Liver (tissue), 8 donors: ENCODE measurements at regions not wholly inside any gene's neighbourhood (a gene's known extent, or its start where the extent isn't known, plus 50 kb on each side); places are given as distances from the start of the nearest gene placed in this dataset.

Experiments used
- DNase-seq: peaks from one replicate; pipeline ENCODE4 v3.0.0-alpha.2; 2017; ENCODE audit warnings: low spot score
- H3K27ac ChIP-seq, 2 donors: one replicate each; pipeline ENCODE4 v1.7.0; 2013; ENCODE audit warnings: inconsistent platforms in 2 of 2, low read length in 2 of 2, control low read depth in 1 of 2, low read depth in 1 of 2, mild to moderate bottlenecking in 1 of 2
- H3K27me3 ChIP-seq, 4 donors: one replicate each; pipeline versions ENCODE4 v1.6.1 to v1.7.0; 2013; ENCODE audit warnings: low read length in 3 of 4, inconsistent platforms in 1 of 4, mild to moderate bottlenecking in 1 of 4, moderate library complexity in 1 of 4; ENCODE audit not compliant: control insufficient read depth in 4 of 4, insufficient read depth in 4 of 4
- H3K36me3 ChIP-seq, 4 donors: one replicate each; pipeline versions ENCODE4 v1.6.1 to v1.7.0; 2013; ENCODE audit warnings: low read length in 3 of 4, mild to moderate bottlenecking in 3 of 4, low read depth in 1 of 4, moderate library complexity in 1 of 4; ENCODE audit not compliant: control insufficient read depth in 4 of 4, insufficient read depth in 3 of 4
- H3K4me1 ChIP-seq, 4 donors: one replicate each; pipeline versions ENCODE4 v1.6.1 to v1.7.0; 2013; ENCODE audit warnings: low read length in 3 of 4, mild to moderate bottlenecking in 3 of 4, moderate library complexity in 1 of 4; ENCODE audit not compliant: control insufficient read depth in 4 of 4, insufficient read depth in 4 of 4
- H3K4me3 ChIP-seq, 3 donors: one replicate each; pipeline versions ENCODE4 v1.6.1 to v1.7.0; 2013; ENCODE audit warnings: low read length in 3 of 3, control low read depth in 1 of 3, low read depth in 1 of 3, mild to moderate bottlenecking in 1 of 3
- H3K9ac ChIP-seq, 2 donors: one replicate each; pipeline ENCODE4 v1.7.0; 2013; ENCODE audit warnings: low read length in 2 of 2, mild to moderate bottlenecking in 2 of 2, moderate library complexity in 2 of 2, control low read depth in 1 of 2, low read depth in 1 of 2
- H3K9me3 ChIP-seq, 4 donors: one replicate each; pipeline versions ENCODE4 v1.6.1 to v1.7.0; 2013; ENCODE audit warnings: low read length in 3 of 4; ENCODE audit not compliant: control insufficient read depth in 4 of 4
- EGR1 ChIP-seq, 2 donors: IDR thresholded peaks; 2 replicates each; pipeline ENCODE4 v1.6.1; 2016 to 2018; ENCODE audit warnings: antibody characterized with exemption in 2 of 2, low read depth in 2 of 2
- FOXA1 ChIP-seq: IDR thresholded peaks from 2 replicates; pipeline ENCODE4 v1.6.1; 2016; ENCODE audit warnings: antibody characterized with exemption
- FOXA2 ChIP-seq: IDR thresholded peaks from 2 replicates; pipeline ENCODE4 v1.6.1; 2016; ENCODE audit warnings: antibody characterized with exemption
- GABPA ChIP-seq, 2 donors: IDR thresholded peaks in 1 of 2; conservative IDR thresholded peaks in 1 of 2; 2 replicates each; pipeline ENCODE4 v1.6.1; 2016; ENCODE audit warnings: antibody characterized with exemption in 2 of 2, mild to moderate bottlenecking in 1 of 2, moderate library complexity in 1 of 2
- HNF4A ChIP-seq, 2 donors: conservative IDR thresholded peaks; 2 replicates each; pipeline ENCODE4 v1.6.1; 2016; ENCODE audit warnings: antibody characterized with exemption in 2 of 2, mild to moderate bottlenecking in 2 of 2
- HNF4G ChIP-seq: IDR thresholded peaks from 2 replicates; pipeline ENCODE4 v1.6.1; 2016; ENCODE audit warnings: antibody characterized with exemption
- JUND ChIP-seq, 2 donors: IDR thresholded peaks; 2 replicates each; pipeline ENCODE4 v1.6.1; 2016; ENCODE audit warnings: antibody characterized with exemption in 2 of 2
- NR2F2 ChIP-seq: IDR thresholded peaks from 2 replicates; pipeline ENCODE4 v1.6.1; 2016; ENCODE audit warnings: antibody characterized with exemption
- RAD21 ChIP-seq, 2 donors: IDR thresholded peaks; 2 replicates each; pipeline ENCODE4 v1.6.1; 2016; ENCODE audit warnings: antibody characterized with exemption in 2 of 2, mild to moderate bottlenecking in 2 of 2
- RXRA ChIP-seq, 2 donors: IDR thresholded peaks; 2 replicates each; pipeline ENCODE4 v1.6.1; 2017 to 2018; ENCODE audit warnings: antibody characterized with exemption in 2 of 2, mild to moderate bottlenecking in 1 of 2
- SP1 ChIP-seq: IDR thresholded peaks from 2 replicates; pipeline ENCODE4 v1.6.1; 2018; ENCODE audit warnings: antibody characterized with exemption, mild to moderate bottlenecking
- TAF1 ChIP-seq: conservative IDR thresholded peaks from 2 replicates; pipeline ENCODE4 v1.6.1; 2016; ENCODE audit warnings: antibody characterized with exemption, mild to moderate bottlenecking
- YY1 ChIP-seq: IDR thresholded peaks from 2 replicates; pipeline ENCODE4 v1.6.1; 2016; ENCODE audit warnings: antibody characterized with exemption, mild to moderate bottlenecking
- WGBS: extraction: QIAGEN DNeasy Blood & Tissue Kit; methylation state at CpG from one replicate; pipeline ENCODE4 v1.1.7; 2013; 5-methylcytosine and 5-hydroxymethylcytosine counted together
- TF ChIP-seq, protein P1 (sequence below): IDR thresholded peaks from 2 replicates; pipeline ENCODE4 v1.6.1; 2016; ENCODE audit warnings: antibody characterized with exemption
- TF ChIP-seq, protein P2 (sequence below): fragments of 150-350 bp; IDR thresholded peaks from 2 replicates; pipeline ENCODE4 v1.5.1; 2017; ENCODE audit warnings: improper control_type of control experiment, low read depth, low read length; ENCODE audit not compliant: missing input control
- TF ChIP-seq, protein P3 (sequence below): IDR thresholded peaks from 2 replicates; pipeline ENCODE4 v1.6.1; 2016; ENCODE audit warnings: antibody characterized with exemption
- TF ChIP-seq, protein P4 (sequence below): IDR thresholded peaks from 2 replicates; pipeline ENCODE4 v1.6.1; 2016; ENCODE audit warnings: antibody characterized with exemption, mild to moderate bottlenecking
- TF ChIP-seq, protein P5 (sequence below): IDR thresholded peaks from 2 replicates; pipeline ENCODE4 v1.6.1; 2016; ENCODE audit warnings: antibody characterized with exemption
- donor health status: healthy.
- donor health status: healthy.
- donor health status: healthy.
- donor health status: healthy.
- donor health status: healthy.

DNA sequence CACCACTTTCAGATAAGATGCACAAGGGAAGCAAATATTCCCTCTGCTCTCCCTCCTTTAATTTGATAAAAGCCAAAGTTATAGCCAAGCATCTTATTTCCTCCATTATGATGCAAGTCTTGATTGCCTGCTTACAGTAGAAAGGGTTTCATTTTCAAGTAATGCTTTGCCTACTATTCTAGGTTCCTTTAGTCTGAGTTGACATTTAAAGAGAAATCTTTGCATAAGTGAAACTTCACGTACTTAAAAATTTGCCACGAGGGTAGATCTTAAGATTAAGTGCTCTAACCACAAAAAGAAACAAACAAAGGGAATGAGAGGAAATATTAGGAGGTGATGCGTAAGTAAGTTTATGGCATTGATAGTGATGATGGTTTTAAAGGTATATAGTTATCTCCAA, 78.1 kb upstream of the VWDE start:
- no peak overlapping the region for H3K4me3 ChIP-seq
- H3K27me3 ChIP-seq: no peaks in the 10 kb centered on the region
- DNase-seq: no peak
- no peaks in the 10 kb centered on the region for H3K9me3 ChIP-seq
- TF ChIP-seq, protein P1, sequence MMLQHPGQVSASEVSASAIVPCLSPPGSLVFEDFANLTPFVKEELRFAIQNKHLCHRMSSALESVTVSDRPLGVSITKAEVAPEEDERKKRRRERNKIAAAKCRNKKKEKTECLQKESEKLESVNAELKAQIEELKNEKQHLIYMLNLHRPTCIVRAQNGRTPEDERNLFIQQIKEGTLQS: no peak
- TF ChIP-seq, protein P2, sequence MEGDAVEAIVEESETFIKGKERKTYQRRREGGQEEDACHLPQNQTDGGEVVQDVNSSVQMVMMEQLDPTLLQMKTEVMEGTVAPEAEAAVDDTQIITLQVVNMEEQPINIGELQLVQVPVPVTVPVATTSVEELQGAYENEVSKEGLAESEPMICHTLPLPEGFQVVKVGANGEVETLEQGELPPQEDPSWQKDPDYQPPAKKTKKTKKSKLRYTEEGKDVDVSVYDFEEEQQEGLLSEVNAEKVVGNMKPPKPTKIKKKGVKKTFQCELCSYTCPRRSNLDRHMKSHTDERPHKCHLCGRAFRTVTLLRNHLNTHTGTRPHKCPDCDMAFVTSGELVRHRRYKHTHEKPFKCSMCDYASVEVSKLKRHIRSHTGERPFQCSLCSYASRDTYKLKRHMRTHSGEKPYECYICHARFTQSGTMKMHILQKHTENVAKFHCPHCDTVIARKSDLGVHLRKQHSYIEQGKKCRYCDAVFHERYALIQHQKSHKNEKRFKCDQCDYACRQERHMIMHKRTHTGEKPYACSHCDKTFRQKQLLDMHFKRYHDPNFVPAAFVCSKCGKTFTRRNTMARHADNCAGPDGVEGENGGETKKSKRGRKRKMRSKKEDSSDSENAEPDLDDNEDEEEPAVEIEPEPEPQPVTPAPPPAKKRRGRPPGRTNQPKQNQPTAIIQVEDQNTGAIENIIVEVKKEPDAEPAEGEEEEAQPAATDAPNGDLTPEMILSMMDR: no peak
- TF ChIP-seq GABPA (IDR thresholded peaks at IDR 0.05 in 1 of 2, conservative IDR thresholded peaks at IDR 0.05 in 1 of 2): no peak
- no peak for TF ChIP-seq RAD21 (IDR thresholded peaks at IDR 0.05)
- no peak for TF ChIP-seq JUND (IDR thresholded peaks at IDR 0.05)
- TF ChIP-seq SP1: no peak
- TF ChIP-seq HNF4A (conservative IDR thresholded peaks at IDR 0.05): no peak
- no peak for TF ChIP-seq RXRA (IDR thresholded peaks at IDR 0.05)
- no peak for TF ChIP-seq FOXA1
- no peak for TF ChIP-seq FOXA2
- TF ChIP-seq, protein P3, sequence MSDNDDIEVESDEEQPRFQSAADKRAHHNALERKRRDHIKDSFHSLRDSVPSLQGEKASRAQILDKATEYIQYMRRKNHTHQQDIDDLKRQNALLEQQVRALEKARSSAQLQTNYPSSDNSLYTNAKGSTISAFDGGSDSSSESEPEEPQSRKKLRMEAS: no peak
- no peak for TF ChIP-seq TAF1
- no peak for TF ChIP-seq NR2F2
- TF ChIP-seq YY1: no peak
- TF ChIP-seq EGR1 (IDR thresholded peaks at IDR 0.05; ENCODE audit: low read depth in 2 of 2): no peak
- TF ChIP-seq, protein P4, sequence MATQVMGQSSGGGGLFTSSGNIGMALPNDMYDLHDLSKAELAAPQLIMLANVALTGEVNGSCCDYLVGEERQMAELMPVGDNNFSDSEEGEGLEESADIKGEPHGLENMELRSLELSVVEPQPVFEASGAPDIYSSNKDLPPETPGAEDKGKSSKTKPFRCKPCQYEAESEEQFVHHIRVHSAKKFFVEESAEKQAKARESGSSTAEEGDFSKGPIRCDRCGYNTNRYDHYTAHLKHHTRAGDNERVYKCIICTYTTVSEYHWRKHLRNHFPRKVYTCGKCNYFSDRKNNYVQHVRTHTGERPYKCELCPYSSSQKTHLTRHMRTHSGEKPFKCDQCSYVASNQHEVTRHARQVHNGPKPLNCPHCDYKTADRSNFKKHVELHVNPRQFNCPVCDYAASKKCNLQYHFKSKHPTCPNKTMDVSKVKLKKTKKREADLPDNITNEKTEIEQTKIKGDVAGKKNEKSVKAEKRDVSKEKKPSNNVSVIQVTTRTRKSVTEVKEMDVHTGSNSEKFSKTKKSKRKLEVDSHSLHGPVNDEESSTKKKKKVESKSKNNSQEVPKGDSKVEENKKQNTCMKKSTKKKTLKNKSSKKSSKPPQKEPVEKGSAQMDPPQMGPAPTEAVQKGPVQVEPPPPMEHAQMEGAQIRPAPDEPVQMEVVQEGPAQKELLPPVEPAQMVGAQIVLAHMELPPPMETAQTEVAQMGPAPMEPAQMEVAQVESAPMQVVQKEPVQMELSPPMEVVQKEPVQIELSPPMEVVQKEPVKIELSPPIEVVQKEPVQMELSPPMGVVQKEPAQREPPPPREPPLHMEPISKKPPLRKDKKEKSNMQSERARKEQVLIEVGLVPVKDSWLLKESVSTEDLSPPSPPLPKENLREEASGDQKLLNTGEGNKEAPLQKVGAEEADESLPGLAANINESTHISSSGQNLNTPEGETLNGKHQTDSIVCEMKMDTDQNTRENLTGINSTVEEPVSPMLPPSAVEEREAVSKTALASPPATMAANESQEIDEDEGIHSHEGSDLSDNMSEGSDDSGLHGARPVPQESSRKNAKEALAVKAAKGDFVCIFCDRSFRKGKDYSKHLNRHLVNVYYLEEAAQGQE: no peak
- TF ChIP-seq HNF4G: no peak
- TF ChIP-seq, protein P5, sequence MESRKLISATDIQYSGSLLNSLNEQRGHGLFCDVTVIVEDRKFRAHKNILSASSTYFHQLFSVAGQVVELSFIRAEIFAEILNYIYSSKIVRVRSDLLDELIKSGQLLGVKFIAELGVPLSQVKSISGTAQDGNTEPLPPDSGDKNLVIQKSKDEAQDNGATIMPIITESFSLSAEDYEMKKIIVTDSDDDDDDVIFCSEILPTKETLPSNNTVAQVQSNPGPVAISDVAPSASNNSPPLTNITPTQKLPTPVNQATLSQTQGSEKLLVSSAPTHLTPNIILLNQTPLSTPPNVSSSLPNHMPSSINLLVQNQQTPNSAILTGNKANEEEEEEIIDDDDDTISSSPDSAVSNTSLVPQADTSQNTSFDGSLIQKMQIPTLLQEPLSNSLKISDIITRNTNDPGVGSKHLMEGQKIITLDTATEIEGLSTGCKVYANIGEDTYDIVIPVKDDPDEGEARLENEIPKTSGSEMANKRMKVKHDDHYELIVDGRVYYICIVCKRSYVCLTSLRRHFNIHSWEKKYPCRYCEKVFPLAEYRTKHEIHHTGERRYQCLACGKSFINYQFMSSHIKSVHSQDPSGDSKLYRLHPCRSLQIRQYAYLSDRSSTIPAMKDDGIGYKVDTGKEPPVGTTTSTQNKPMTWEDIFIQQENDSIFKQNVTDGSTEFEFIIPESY: no peak
- no peak overlapping the region for H3K27ac ChIP-seq
- no peaks in the 10 kb centered on the region for H3K36me3 ChIP-seq
- H3K9ac ChIP-seq: no peak overlapping the region
- no peaks in the 10 kb centered on the region for H3K4me1 ChIP-seq
- 79% methylated on average over 3 of the region's 3 CpGs for WGBS

DNA sequence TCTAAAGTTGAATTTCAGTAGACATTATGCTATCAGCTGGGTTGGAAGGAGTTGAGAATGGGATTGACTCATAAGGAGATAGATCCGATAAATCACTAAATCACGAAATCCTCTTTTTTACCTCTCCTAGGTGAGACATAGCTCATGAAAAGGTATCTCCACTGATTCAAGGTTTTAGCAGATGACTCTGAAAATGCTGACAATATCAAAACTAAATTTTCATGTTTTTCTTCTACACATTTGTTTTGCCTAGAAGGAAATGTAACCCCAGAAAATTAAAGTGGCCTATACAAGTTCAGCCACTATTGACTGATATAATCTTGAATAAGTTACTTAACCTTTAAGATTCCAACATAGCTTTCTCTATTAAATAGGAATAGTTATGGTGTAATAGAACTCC, 82.2 kb upstream of the VWDE start:
- 99% methylated on average over 2 of the region's 2 CpGs for WGBS
- H3K4me3 ChIP-seq: no peak overlapping the region
- H3K4me1 ChIP-seq: no peaks in the 10 kb centered on the region
- no peak overlapping the region for H3K27ac ChIP-seq
- no peaks in the 10 kb centered on the region for H3K9me3 ChIP-seq
- no peaks in the 10 kb centered on the region for H3K27me3 ChIP-seq
- no peak overlapping the region for H3K9ac ChIP-seq
- DNase-seq: no peak
- H3K36me3 ChIP-seq: no peaks in the 10 kb centered on the region
- no peak for TF ChIP-seq EGR1 (IDR thresholded peaks at IDR 0.05; ENCODE audit: low read depth in 2 of 2)
- TF ChIP-seq, protein P2: no peak
- TF ChIP-seq RXRA (IDR thresholded peaks at IDR 0.05): no peak
- no peak for TF ChIP-seq HNF4G
- no peak for TF ChIP-seq FOXA1
- TF ChIP-seq YY1: no peak
- TF ChIP-seq SP1: no peak
- TF ChIP-seq TAF1: no peak
- TF ChIP-seq GABPA (IDR thresholded peaks at IDR 0.05 in 1 of 2, conservative IDR thresholded peaks at IDR 0.05 in 1 of 2): no peak
- TF ChIP-seq RAD21 (IDR thresholded peaks at IDR 0.05): no peak
- no peak for TF ChIP-seq NR2F2
- TF ChIP-seq, protein P3: no peak
- TF ChIP-seq JUND (IDR thresholded peaks at IDR 0.05): no peak
- TF ChIP-seq FOXA2: no peak
